ENCODE measurements at regions not wholly inside any gene's neighbourhood (a gene's known extent, or its start where the extent isn't known, plus 50 kb on each side); places are given as distances from the start of the nearest gene placed in this dataset.

DNA sequence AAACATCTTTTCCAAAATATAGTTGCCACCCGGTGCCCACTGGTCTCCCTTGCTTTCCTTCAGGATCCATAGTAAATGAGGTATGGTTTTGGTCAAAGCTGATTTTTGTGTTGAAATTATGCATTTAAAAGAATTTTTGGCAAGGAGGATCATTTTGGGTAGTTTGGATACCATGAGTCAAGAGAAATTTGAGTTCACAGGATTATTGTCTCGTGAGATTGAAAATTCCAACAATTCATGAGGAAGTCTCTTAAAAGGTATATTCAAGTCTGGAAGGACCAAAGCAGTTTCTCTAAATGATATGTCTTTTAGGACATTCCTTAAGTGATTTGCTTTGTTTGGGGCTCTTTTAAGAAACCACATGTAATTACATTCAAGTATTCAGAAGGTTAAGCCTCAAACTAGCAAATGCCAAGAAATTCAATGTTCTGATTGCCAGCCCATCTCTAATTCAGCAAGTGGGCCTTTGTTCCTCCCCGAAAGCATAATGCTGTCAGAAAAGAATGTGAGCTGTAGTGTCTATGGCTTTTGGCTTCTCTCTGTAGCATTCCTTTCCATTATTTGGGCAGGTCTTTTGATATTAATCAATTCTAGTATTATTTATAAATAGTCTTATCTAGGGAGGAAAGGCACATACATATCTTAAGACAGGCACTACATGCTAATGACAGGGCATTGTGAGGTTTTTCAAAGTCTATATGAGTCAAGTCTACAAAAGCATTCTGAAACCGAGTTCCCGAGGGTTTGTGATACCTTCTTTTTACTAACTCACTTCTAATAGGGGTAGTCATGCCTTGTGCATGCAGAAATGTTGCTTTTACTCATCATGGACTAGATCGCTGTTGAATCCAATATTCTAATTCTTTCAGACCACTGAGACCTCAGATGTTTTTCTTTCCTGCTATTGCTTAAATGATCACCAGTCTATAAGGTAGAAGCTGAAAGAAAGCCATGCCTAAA, 453.9 kb downstream of the ENC1 start (continued):
- TF ChIP-seq, protein P1, sequence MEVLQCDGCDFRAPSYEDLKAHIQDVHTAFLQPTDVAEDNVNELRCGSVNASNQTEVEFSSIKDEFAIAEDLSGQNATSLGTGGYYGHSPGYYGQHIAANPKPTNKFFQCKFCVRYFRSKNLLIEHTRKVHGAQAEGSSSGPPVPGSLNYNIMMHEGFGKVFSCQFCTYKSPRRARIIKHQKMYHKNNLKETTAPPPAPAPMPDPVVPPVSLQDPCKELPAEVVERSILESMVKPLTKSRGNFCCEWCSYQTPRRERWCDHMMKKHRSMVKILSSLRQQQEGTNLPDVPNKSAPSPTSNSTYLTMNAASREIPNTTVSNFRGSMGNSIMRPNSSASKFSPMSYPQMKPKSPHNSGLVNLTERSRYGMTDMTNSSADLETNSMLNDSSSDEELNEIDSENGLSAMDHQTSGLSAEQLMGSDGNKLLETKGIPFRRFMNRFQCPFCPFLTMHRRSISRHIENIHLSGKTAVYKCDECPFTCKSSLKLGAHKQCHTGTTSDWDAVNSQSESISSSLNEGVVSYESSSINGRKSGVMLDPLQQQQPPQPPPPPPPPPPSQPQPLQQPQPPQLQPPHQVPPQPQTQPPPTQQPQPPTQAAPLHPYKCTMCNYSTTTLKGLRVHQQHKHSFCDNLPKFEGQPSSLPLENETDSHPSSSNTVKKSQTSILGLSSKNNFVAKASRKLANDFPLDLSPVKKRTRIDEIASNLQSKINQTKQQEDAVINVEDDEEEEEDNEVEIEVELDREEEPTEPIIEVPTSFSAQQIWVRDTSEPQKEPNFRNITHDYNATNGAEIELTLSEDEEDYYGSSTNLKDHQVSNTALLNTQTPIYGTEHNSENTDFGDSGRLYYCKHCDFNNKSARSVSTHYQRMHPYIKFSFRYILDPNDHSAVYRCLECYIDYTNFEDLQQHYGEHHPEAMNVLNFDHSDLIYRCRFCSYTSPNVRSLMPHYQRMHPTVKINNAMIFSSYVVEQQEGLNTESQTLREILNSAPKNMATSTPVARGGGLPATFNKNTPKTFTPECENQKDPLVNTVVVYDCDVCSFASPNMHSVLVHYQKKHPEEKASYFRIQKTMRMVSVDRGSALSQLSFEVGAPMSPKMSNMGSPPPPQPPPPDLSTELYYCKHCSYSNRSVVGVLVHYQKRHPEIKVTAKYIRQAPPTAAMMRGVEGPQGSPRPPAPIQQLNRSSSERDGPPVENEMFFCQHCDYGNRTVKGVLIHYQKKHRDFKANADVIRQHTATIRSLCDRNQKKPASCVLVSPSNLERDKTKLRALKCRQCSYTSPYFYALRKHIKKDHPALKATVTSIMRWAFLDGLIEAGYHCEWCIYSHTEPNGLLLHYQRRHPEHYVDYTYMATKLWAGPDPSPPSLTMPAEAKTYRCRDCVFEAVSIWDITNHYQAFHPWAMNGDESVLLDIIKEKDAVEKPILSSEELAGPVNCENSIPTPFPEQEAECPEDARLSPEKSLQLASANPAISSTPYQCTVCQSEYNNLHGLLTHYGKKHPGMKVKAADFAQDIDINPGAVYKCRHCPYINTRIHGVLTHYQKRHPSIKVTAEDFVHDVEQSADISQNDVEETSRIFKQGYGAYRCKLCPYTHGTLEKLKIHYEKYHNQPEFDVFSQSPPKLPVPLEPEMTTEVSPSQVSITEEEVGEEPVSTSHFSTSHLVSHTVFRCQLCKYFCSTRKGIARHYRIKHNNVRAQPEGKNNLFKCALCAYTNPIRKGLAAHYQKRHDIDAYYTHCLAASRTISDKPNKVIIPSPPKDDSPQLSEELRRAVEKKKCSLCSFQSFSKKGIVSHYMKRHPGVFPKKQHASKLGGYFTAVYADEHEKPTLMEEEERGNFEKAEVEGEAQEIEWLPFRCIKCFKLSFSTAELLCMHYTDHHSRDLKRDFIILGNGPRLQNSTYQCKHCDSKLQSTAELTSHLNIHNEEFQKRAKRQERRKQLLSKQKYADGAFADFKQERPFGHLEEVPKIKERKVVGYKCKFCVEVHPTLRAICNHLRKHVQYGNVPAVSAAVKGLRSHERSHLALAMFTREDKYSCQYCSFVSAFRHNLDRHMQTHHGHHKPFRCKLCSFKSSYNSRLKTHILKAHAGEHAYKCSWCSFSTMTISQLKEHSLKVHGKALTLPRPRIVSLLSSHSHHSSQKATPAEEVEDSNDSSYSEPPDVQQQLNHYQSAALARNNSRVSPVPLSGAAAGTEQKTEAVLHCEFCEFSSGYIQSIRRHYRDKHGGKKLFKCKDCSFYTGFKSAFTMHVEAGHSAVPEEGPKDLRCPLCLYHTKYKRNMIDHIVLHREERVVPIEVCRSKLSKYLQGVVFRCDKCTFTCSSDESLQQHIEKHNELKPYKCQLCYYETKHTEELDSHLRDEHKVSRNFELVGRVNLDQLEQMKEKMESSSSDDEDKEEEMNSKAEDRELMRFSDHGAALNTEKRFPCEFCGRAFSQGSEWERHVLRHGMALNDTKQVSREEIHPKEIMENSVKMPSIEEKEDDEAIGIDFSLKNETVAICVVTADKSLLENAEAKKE (CRISPR knock-in tag; IDR thresholded peaks at IDR 0.05): no peak

DNA sequence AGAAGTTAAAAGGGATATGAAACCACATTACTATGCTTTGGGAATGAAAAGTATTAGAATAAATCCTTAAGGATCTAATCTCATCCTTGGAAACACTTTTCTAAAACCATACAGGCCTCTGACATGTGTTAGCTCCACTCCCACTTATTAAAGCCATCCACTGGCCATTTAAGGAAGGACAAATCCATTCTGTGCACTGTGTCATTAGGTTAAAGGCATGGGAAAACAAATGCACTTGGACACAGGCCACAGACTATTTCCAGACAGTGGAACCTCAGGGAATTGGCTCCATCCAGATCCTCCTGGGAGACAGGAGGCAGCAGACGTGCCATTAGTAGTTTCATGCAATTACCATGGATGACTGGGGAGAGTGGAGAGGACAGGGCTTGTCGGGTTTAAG, 454.9 kb downstream of the ENC1 start:
- peaks cover 9% of the 10 kb centered on the region; the same call in 2 of the 3 replicates for H3K4me1 Mint-ChIP-seq
- Histone ChIP-seq H3K4me2 (no peak overlapping the region), H3K36me3 (ENCODE audit: insufficient read depth) (no peaks in the 10 kb centered on the region), H3K9me2 (ENCODE audit: insufficient read depth) (peaks cover 8% of the 10 kb centered on the region; the same call in 1 of the 2 replicates), H3K27ac (ENCODE audit: low read depth) (no peak overlapping the region), H4K20me1 (replicated peaks; ENCODE audit: insufficient read depth) (no peaks in the 10 kb centered on the region), H3K4me3 (no peak overlapping the region), H3K79me2 (replicated peaks; ENCODE audit: insufficient read depth) (no peaks in the 10 kb centered on the region), H3K4me1 (ENCODE audit: insufficient read depth) (no peaks in the 10 kb centered on the region), H2AFZ (no peak overlapping the region), H3K27me3 (ENCODE audit: insufficient read depth) (no peaks in the 10 kb centered on the region), H3F3A (replicated peaks; ENCODE audit: low read depth) (no peaks in the 10 kb centered on the region)
- no peak for ATAC-seq
- H3K9me3 Mint-ChIP-seq: no peaks in the 10 kb centered on the region
- no peak overlapping the region for H3K4me3 Mint-ChIP-seq
- H3K27me3 Mint-ChIP-seq (ENCODE audit: insufficient read depth, low read depth, poor library complexity): peaks cover 2% of the 10 kb centered on the region
- H3K36me3 Mint-ChIP-seq (ENCODE audit: low read depth): no peaks in the 10 kb centered on the region
- H3K27ac Mint-ChIP-seq: no peak overlapping the region
- DNase-seq (ENCODE audit: low spot score): no peak
- TF ChIP-seq JUNB (IDR thresholded peaks at IDR 0.05; ENCODE audit: unreplicated experiment): no peak
- TF ChIP-seq STAT1 (IDR thresholded peaks at IDR 0.05; ENCODE audit: unreplicated experiment): no peak
- no peak for TF ChIP-seq EZH2phosphoT487 (IDR thresholded peaks at IDR 0.05; ENCODE audit: unreplicated experiment)
- TF ChIP-seq, protein P2, sequence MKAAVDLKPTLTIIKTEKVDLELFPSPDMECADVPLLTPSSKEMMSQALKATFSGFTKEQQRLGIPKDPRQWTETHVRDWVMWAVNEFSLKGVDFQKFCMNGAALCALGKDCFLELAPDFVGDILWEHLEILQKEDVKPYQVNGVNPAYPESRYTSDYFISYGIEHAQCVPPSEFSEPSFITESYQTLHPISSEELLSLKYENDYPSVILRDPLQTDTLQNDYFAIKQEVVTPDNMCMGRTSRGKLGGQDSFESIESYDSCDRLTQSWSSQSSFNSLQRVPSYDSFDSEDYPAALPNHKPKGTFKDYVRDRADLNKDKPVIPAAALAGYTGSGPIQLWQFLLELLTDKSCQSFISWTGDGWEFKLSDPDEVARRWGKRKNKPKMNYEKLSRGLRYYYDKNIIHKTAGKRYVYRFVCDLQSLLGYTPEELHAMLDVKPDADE (IDR thresholded peaks at IDR 0.05): no peak
- no peak for TF ChIP-seq CREB1 (CRISPR knock-in tag; IDR thresholded peaks at IDR 0.05; ENCODE audit: low read depth)
- TF ChIP-seq, protein P3, sequence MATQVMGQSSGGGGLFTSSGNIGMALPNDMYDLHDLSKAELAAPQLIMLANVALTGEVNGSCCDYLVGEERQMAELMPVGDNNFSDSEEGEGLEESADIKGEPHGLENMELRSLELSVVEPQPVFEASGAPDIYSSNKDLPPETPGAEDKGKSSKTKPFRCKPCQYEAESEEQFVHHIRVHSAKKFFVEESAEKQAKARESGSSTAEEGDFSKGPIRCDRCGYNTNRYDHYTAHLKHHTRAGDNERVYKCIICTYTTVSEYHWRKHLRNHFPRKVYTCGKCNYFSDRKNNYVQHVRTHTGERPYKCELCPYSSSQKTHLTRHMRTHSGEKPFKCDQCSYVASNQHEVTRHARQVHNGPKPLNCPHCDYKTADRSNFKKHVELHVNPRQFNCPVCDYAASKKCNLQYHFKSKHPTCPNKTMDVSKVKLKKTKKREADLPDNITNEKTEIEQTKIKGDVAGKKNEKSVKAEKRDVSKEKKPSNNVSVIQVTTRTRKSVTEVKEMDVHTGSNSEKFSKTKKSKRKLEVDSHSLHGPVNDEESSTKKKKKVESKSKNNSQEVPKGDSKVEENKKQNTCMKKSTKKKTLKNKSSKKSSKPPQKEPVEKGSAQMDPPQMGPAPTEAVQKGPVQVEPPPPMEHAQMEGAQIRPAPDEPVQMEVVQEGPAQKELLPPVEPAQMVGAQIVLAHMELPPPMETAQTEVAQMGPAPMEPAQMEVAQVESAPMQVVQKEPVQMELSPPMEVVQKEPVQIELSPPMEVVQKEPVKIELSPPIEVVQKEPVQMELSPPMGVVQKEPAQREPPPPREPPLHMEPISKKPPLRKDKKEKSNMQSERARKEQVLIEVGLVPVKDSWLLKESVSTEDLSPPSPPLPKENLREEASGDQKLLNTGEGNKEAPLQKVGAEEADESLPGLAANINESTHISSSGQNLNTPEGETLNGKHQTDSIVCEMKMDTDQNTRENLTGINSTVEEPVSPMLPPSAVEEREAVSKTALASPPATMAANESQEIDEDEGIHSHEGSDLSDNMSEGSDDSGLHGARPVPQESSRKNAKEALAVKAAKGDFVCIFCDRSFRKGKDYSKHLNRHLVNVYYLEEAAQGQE (IDR thresholded peaks at IDR 0.05; ENCODE audit: unreplicated experiment): no peak
- TF ChIP-seq EZH2 (IDR thresholded peaks at IDR 0.05; ENCODE audit: low read depth, unreplicated experiment): no peak
- no peak for TF ChIP-seq NANOG (IDR thresholded peaks at IDR 0.05; ENCODE audit: borderline replicate concordance)
- TF ChIP-seq ZNF114 (CRISPR knock-in tag; IDR thresholded peaks at IDR 0.05): no peak
- no peak for TF ChIP-seq POLR2AphosphoS5 (IDR thresholded peaks at IDR 0.05; ENCODE audit: low read depth)

All from GM23338 (cell line).